Inflammatory macrophage treated with lipopolysaccharide for 1 hour (primary cell): ENCODE measurements at regions not wholly inside any gene's neighbourhood (a gene's known extent, or its start where the extent isn't known, plus 50 kb on each side); places are given as distances from the start of the nearest gene placed in this dataset.

ENCODE experiments used
- DNase-seq, 2 donors: peaks; one replicate each; pipeline ENCODE4 v3.0.0-alpha.2; 2020 to 2022

DNA sequence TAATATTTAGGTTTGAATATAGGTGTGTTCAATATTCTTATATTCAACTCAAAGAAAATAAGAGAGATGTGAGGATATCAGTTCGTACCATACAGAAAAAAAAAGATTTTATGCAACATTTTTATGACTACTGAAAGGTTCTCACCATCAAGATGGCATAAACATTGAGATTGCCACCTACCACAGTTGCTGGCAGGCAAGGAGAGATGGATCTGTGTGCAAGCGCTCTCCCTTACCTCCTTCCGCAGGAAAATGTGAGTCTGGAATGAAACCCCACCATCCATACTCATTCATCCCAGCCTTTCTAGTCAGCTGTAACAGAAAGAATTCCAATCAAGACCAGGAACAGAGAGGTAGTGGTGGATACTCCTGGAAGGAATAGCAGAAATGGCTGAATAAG, 376.9 kb downstream of the PPP3CA start:
- no peak for DNase-seq

- DNase-seq = no peak
Observed at GRCh38 chr4:100969925-100970324, 377.4 kb downstream of the PPP3CA start.

DNA sequence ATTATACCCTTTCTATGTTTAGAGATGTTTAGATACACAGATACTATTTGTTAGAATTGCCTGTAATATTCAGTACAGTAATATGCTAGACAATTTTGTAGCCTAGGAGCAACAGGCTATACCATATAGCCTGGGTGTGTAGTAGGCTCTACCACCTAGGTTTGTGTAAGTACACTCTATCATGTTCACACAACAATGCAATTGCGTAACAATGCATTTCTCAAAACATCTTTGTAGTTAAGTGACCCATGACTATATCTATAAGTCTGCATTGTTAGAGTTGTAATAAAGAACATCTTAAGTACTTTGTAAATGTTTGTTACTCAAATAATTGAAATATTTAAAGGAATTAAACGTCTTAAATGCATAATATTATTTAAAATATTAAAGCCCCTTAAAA, 379.3 kb downstream of the PPP3CA start:
- no peak for DNase-seq

GRCh38 chr4:100963627-100964026, 383.7 kb downstream of the PPP3CA start:
- no peak for DNase-seq

GRCh38 chr4:100962698-100963097, 384.6 kb downstream of the PPP3CA start:
- no peak for DNase-seq

DNA sequence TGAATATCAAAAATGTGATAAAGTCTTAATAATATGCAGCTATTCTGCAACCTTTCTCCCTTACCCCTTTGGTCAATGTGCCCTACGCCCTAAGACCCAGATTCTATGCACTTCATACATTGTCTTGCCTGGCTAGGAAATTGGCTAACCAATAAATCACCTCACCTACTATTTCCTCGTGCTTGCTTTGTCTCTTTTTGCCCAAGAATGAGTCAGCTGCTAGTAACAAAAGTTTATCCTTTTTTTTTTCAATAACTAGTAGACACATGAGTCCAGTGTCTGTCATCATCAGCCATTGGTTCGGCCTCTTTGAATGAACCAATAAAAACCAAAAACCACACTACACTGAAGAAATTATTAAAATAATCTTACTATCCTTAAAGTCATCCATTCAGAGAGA, 387.1 kb downstream of the PPP3CA start:
- no peak for DNase-seq

- DNase-seq = no peak
Observed at GRCh38 chr4:100954046-100954445, 393.3 kb downstream of the PPP3CA start.

DNA sequence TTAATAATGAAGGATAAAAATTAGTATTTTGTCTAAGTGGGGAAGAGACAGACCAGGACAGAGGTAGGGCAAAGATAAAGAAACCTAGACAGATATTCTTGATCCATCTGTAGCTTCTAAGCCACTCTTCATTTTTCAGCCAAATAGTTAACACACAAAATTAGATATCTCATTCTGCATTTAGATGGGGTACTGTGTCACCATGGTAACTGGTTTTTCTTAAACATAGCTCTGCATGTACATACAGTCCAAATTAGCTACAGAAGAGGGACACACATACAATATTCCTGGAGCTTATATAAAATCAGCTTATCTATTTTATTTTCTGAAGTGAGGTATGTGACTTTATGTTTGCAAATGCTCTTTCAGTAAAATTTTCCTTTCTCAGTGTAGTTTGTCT, 393.7 kb downstream of the PPP3CA start:
- no peak for DNase-seq

DNA sequence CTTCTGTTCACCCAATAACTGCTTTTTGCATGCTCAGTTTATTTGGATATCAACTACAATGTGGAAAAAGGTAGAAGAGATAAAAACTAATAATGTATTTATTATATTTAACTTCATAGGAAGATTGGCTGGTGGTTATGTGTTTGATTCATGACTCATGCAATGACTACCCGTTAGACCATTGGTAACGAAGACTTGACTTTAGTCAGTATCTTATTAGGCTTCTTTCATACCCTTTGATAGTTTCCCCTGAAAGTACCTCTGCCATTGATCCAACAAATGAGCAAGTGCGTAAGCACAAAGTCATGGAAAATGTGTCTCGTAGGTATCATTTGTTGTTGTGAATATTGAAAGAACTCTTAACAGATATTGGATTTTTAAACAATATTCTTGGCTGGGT, 394.7 kb downstream of the PPP3CA start:
- DNase-seq = no peak

DNA sequence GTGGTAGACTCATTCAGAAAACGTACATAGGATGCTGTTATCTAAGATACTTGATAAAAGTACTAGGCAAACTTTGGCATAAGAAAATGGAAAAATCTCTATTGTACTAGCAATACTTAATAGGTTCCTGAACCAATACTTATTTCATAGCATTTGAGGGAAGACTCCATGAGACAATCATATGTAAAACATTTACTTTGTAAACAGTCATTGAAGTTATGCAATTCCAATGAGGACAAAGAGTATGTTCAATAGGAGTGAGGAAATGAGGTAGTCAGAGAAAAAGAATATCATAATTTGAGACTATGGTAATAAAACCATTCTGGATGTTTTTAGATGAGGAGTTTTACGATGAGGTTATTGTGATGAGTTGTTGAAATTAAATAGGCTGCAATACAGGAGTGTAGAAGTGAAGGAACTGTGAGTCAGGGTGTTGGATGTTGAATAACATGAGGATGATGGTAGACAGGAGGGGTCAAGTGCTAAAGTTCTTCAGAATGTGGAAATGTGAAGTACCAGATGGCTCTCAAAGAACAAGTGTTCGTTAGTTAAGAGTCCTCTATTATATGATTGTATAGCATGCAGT, 397.9 kb downstream of the PPP3CA start:
- no peak for DNase-seq

- no peak for DNase-seq
Observed at GRCh38 chr4:100948911-100949310, 398.4 kb downstream of the PPP3CA start.

DNA sequence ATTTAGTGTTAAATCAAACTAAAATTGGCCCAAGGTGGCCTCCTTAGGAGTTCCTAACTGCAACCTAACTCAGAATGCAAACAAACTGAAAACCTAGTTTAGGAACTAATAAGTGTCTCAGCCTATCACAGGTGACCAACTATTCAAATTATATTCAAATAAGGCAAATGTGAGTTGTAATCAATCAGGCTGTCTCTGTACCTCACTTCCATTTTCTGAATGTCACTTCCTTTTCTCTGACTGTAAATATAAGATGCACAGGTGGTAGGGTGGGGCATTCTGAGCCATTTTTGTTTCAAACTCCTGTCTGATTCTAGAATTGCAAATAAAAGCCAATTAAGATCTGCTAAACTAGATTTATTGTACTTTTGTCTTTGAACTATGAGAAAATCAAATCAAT, 401.5 kb downstream of the PPP3CA start:
- no peak for DNase-seq

DNA sequence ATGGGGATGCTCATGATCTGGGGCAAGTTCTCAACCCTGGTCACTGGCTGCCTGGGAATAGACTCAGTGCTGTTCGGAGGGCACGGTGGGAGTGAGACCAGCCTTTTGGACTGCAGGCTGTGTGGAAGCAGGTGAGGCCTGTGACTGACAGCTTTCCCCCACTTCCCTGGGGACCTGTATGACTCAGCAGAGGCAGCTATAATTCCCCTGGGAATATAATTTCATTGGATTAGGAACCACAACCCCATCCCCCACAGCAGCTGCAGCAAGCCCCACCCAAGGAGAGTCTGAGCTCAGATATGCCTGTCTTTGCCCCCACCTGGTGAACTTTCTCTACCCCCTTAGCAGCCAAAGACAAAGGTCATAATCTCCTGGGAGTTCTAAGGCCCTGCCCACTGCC, 408.6 kb downstream of the PPP3CA start:
- no peak for DNase-seq

- DNase-seq = no peak
Observed at GRCh38 chr4:100936661-100937375, 410.5 kb downstream of the PPP3CA start.

- DNase-seq = no peak
Observed at GRCh38 chr4:100935090-100935489, 412.2 kb downstream of the PPP3CA start.

DNA sequence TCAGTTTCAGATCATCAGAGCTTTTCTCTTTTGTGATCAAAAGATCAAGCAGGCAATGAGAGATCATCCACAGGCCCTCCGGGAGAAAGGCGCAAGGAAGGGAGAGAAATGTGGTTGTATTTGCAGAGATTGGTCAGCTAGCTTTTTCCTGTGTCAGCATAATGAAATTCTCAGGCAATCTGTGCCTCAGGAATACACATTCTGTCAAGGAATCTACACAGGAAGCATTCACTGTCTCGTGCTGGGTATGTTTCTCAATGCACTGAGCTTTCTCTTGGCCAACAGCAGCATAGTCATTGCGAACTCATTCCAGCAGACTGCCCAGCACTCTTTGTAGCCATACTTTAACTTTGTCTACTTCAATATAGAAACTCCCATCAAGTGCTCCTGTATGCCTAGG, 413.7 kb downstream of the PPP3CA start:
- peak; percentile 5 to 43 for DNase-seq

- no peak for DNase-seq
Observed at GRCh38 chr4:100929758-100930157, 411.9 kb upstream of the EMCN start.

DNA sequence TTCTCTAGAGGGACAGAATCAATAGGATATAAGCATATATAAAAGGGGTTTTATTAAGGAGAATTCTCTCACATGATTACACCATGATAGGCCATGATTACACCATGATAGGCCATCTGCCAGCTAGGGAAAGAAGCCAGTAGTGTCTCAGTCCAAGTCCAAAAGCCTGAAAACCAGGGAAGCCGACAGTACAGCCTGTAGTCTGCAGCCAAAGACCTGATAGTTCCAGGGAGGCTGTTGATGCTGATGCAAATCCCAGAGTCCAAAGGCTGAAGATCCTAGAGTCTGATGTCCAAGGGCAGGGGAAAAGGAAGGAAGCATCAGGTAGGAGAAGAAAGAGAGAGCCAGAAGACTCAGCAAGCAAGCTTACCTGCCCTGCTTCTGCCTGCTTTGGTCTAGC, 411.3 kb upstream of the EMCN start:
- no peak for DNase-seq

- DNase-seq = no peak
Observed at GRCh38 chr4:100926039-100926717, 408.4 kb upstream of the EMCN start.

DNA sequence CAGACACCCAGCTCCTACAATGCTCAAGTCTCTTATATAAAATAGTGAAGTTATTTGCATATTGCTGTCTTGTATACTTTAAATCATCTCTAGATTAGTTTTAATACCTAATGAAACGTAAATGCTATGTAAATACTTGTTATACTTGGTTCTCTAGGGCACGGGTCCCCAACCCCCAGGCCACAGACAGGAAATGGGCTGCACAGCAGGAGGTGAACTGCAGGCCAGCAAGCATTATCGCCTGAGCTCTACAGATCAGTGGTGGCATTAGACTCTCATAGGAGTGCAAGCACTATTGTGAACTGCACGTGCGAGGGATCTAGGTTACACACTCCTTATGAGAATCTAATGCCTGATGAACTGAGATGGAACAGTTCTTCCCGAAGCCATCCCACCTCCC, 395.9 kb upstream of the EMCN start:
- DNase-seq = no peak

DNA sequence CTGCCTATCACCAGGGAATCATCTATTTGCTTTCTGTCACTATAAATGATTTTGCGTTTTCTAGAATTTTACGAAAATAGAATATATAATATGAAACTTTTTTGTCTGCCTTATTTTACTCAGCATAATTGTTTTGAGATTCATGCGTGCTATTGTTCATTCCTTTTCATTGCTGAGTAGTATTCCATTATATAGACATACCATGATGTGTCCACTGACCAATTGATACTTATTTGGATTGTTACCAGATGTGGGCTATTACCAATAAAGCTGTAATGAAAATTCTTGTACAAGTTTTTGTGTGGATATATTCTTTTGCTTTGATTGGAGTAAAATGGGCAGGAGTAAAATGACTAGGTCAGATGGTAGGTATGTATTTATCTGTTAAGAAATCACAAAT, 390.7 kb upstream of the EMCN start:
- no peak for DNase-seq

- no peak for DNase-seq
Observed at GRCh38 chr4:100907465-100908454, 389.9 kb upstream of the EMCN start.

DNA sequence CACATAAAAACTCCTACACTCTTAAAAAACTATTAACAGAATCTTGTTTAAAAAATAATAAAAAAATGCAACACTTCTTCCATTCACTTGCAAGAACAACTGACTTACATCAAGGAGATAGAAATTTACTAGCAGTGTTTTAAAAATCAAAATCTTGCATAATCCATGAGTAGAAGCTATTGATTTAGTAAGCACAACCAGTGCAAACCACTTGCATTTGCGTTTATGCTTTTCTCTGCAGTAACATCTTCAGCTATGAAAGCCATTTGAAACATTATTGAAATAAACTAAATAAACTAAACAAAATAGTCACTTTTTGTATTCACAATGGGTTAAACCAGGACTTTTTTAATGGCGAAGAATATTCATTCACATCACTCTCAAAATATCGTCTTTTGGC, 389.2 kb upstream of the EMCN start:
- DNase-seq = no peak
